ENCODE measurements at regions not wholly inside any gene's neighbourhood (a gene's known extent, or its start where the extent isn't known, plus 50 kb on each side); places are given as distances from the start of the nearest gene placed in this dataset.

- Histone ChIP-seq H4K5ac (ENCODE audit: insufficient read length, low read depth, low read length) (no peak overlapping the region), H3K56ac (ENCODE audit: insufficient read length, low read depth, low read length) (no peak overlapping the region), H3T11ph (ENCODE audit: low read length) (no peak overlapping the region), H4K8ac (replicated peaks; ENCODE audit: insufficient read length, low read depth, low read length) (no peak overlapping the region), H3K27ac (ENCODE audit: insufficient read length, low read depth, low read length) (no peak overlapping the region), H3K23me2 (ENCODE audit: insufficient read length, low read depth, low read length, poor library complexity, severe bottlenecking) (no peaks in the 10 kb centered on the region), H2AK5ac (ENCODE audit: insufficient read length, low read length) (no peak overlapping the region), H2BK120ac (ENCODE audit: low read depth, low read length, poor library complexity, severe bottlenecking) (no peak overlapping the region), H3K4me2 (ENCODE audit: insufficient read depth, insufficient read length, low read length) (no peak overlapping the region), H3K27me3 (ENCODE audit: insufficient read depth, low read length) (no peaks in the 10 kb centered on the region), H3K4ac (ENCODE audit: low read depth, low read length) (no peak overlapping the region), H2BK20ac (ENCODE audit: low read depth, low read length, poor library complexity, severe bottlenecking) (no peak overlapping the region), H2BK5ac (ENCODE audit: insufficient read length, low read length) (no peak overlapping the region), H3K9me3 (ENCODE audit: control insufficient read depth, low read depth, low read length) (no peaks in the 10 kb centered on the region), H3K79me2 (ENCODE audit: insufficient read depth, low read length) (no peaks in the 10 kb centered on the region), H4K20me1 (ENCODE audit: control insufficient read depth, insufficient read depth, insufficient read length) (no peaks in the 10 kb centered on the region), H2AFZ (ENCODE audit: low read length) (no peak overlapping the region), H3K9ac (ENCODE audit: extremely low read depth, insufficient read length, low read length) (no peak overlapping the region), H3K79me1 (ENCODE audit: insufficient read depth, low read depth, low read length, poor library complexity, severe bottlenecking) (no peaks in the 10 kb centered on the region), H3K18ac (ENCODE audit: insufficient read length, low read depth, low read length) (no peak overlapping the region), H4K91ac (ENCODE audit: insufficient read length, low read depth, low read length) (no peak overlapping the region), H2BK12ac (ENCODE audit: insufficient read length, low read depth, low read length) (no peak overlapping the region), H2BK15ac (ENCODE audit: low read depth, low read length) (no peak overlapping the region), H3K23ac (ENCODE audit: insufficient read length, low read depth, low read length) (no peak overlapping the region), H3K14ac (ENCODE audit: insufficient read depth, low read length) (no peak overlapping the region), H3K4me1 (ENCODE audit: insufficient read depth, low read length) (no peaks in the 10 kb centered on the region)
- Mint-ChIP-seq H3K4me1 (peaks cover 0 to 6% of the 10 kb centered on the region in 2 experiments; a peak in 2 of 4 replicates), H3K4me3 (no peak overlapping the region), H3K36me3 (ENCODE audit: insufficient read depth in 1 of 3, low read depth in 3 of 3) (no peaks in the 10 kb centered on the region), H3K27me3 (ENCODE audit: low read depth) (peaks cover 14% of the 10 kb centered on the region), H3K27ac (no peak overlapping the region), H3K9me3 (no peaks in the 10 kb centered on the region)
- WGBS (ENCODE audit: extremely low coverage, insufficient read length, low lambda C conversion rate): no CpG with 5 or more reads among the region's 1 CpG
- DNase-seq: no peak
- no peak for TF ChIP-seq CTCF (conservative IDR thresholded peaks at IDR 0.05)
Observed at GRCh38 chr2:139360654-139361053, 580.5 kb upstream of the NXPH2 start.
